ENCODE measurements at regions not wholly inside any gene's neighbourhood (a gene's known extent, or its start where the extent isn't known, plus 50 kb on each side); places are given as distances from the start of the nearest gene placed in this dataset.

- H3K27ac ChIP-seq: no peak overlapping the region
- intact Hi-C loops (cut with DNase I; ENCODE audit: low total_unique reads): no loop called here
Measured at GRCh38 chr15:87589134-87589533, 667.4 kb downstream of the NTRK3 start.

GRCh38 chr15:87582169-87582568 lies 674.4 kb downstream of the NTRK3 start:
- H3K4me1 ChIP-seq: no peaks in the 10 kb centered on the region
- no peaks in the 10 kb centered on the region for H3K36me3 ChIP-seq
- intact Hi-C loops (cut with DNase I; ENCODE audit: low total_unique reads): no loop called here
- no peaks in the 10 kb centered on the region for H3K9me3 ChIP-seq
- TF ChIP-seq POLR2A (IDR thresholded peaks at IDR 0.05) (no peak), EP300 (IDR thresholded peaks at IDR 0.05) (no peak), POLR2AphosphoS5 (IDR thresholded peaks at IDR 0.05) (no peak), CTCF (IDR thresholded peaks at IDR 0.05) (no peak)
- no peak overlapping the region for H3K4me3 ChIP-seq
- no peaks in the 10 kb centered on the region for H3K27me3 ChIP-seq
- no peak overlapping the region for H3K27ac ChIP-seq
- DNase-seq: no peak
- whole genome bisulfite sequencing, 5 donors: 34 to 60% (median 59%) methylated on average over 3 of the region's 3 CpGs

More at GRCh38 chr15:87589134-87589533, 667.4 kb downstream of the NTRK3 start:
- no peaks in the 10 kb centered on the region for H3K27me3 ChIP-seq
- peaks cover 0 to 9% (median 6%) of the 10 kb centered on the region in 4 donors for H3K9me3 ChIP-seq
- DNase-seq: no peak
- H3K4me1 ChIP-seq: no peaks in the 10 kb centered on the region
- no peak for TF ChIP-seq POLR2A (IDR thresholded peaks at IDR 0.05)
- no peak for TF ChIP-seq CTCF (IDR thresholded peaks at IDR 0.05)
- no peak for TF ChIP-seq POLR2AphosphoS5 (IDR thresholded peaks at IDR 0.05)
- no peak for TF ChIP-seq EP300 (IDR thresholded peaks at IDR 0.05)
- 43 to 69% (median 58%) methylated on average over 2 of the region's 2 CpGs for WGBS, 5 donors
- H3K4me3 ChIP-seq: no peak overlapping the region
- no peaks in the 10 kb centered on the region for H3K36me3 ChIP-seq

GRCh38 chr15:87579537-87579936 lies 677.0 kb downstream of the NTRK3 start:
- intact Hi-C loops (cut with DNase I; ENCODE audit: low total_unique reads): no loop called here
- no peaks in the 10 kb centered on the region for H3K4me1 ChIP-seq
- no peaks in the 10 kb centered on the region for H3K36me3 ChIP-seq
- H3K4me3 ChIP-seq: no peak overlapping the region
- H3K27me3 ChIP-seq: no peaks in the 10 kb centered on the region
- H3K27ac ChIP-seq: no peak overlapping the region
- no peak for DNase-seq
- TF ChIP-seq CTCF (IDR thresholded peaks at IDR 0.05) (no peak), POLR2AphosphoS5 (IDR thresholded peaks at IDR 0.05) (no peak), EP300 (IDR thresholded peaks at IDR 0.05) (no peak), POLR2A (IDR thresholded peaks at IDR 0.05) (no peak)
- H3K9me3 ChIP-seq: no peaks in the 10 kb centered on the region
- WGBS, 5 donors: 77 to 88% (median 85%) methylated on average over 9 of the region's 9 CpGs

- intact Hi-C loops (cut with DNase I; ENCODE audit: low total_unique reads): no loop called here
- TF ChIP-seq POLR2A (IDR thresholded peaks at IDR 0.05): no peak
- TF ChIP-seq CTCF (IDR thresholded peaks at IDR 0.05): no peak
- TF ChIP-seq EP300 (IDR thresholded peaks at IDR 0.05): no peak
- TF ChIP-seq POLR2AphosphoS5 (IDR thresholded peaks at IDR 0.05): no peak
- DNase-seq: no peak
- H3K27me3 ChIP-seq: no peaks in the 10 kb centered on the region
- no peaks in the 10 kb centered on the region for H3K36me3 ChIP-seq
- WGBS, 5 donors: 54 to 74% (median 59%) methylated on average over 4 of the region's 4 CpGs
- no peak overlapping the region for H3K4me3 ChIP-seq
- no peaks in the 10 kb centered on the region for H3K9me3 ChIP-seq
- no peaks in the 10 kb centered on the region for H3K4me1 ChIP-seq
- no peak overlapping the region for H3K27ac ChIP-seq
Measured at GRCh38 chr15:87578776-87579175, 677.8 kb downstream of the NTRK3 start.
